ENCODE measurements at regions not wholly inside any gene's neighbourhood (a gene's known extent, or its start where the extent isn't known, plus 50 kb on each side); places are given as distances from the start of the nearest gene placed in this dataset.

GRCh38 chr15:26391567-26392194 lies 381.2 kb downstream of the GABRB3 start:
- no peaks in the 10 kb centered on the region for H3K27me3 ChIP-seq (ENCODE audit: insufficient read depth in 3 of 3, low read length in 2 of 3)
- H3K4me1 ChIP-seq = no peaks in the 10 kb centered on the region
- TF ChIP-seq CTCF (IDR thresholded peaks at IDR 0.05) = no peak
- H3K9me3 ChIP-seq = no peaks in the 10 kb centered on the region
- peak in 2 of 4 donors; percentile 59 to 71 for ATAC-seq
- WGBS, 3 donors = 23 to 31% (median 30%) methylated on average over 5 of the region's 5 CpGs
- intact Hi-C loops (cut with DNase I) = loop anchor here in 1 of 2 donors (2.0 to 10.0 kb wide), 2 partner anchors 15 to 63 kb away; no protein-coding TSS in a partner anchor
- H3K36me3 ChIP-seq (ENCODE audit: insufficient read depth in 1 of 2, low read depth in 1 of 2) = no peaks in the 10 kb centered on the region
- H3K4me3 ChIP-seq = no peak overlapping the region
- no peak overlapping the region for H3K27ac ChIP-seq
- DNase-seq = no peak

- TF ChIP-seq CTCF (IDR thresholded peaks at IDR 0.05) = no peak
Measured at GRCh38 chr15:26382444-26383072, 390.3 kb downstream of the GABRB3 start.

GRCh38 chr15:26378304-26378703 lies 394.6 kb downstream of the GABRB3 start:
- no peak for DNase-seq
- Histone ChIP-seq H3K27me3 (ENCODE audit: insufficient read depth in 3 of 3, low read length in 2 of 3) (peaks cover 0 to 2% (median 0%) of the 10 kb centered on the region in 3 donors), H3K36me3 (ENCODE audit: insufficient read depth in 1 of 2, low read depth in 1 of 2) (no peaks in the 10 kb centered on the region), H3K9me3 (peaks cover 12% of the 10 kb centered on the region), H3K27ac (no peak overlapping the region), H3K4me1 (no peaks in the 10 kb centered on the region), H3K4me3 (no peak overlapping the region)
- no peak for TF ChIP-seq CTCF (IDR thresholded peaks at IDR 0.05)
- 57 to 64% (median 60%) methylated on average over 2 of the region's 2 CpGs for WGBS, 3 donors
- intact Hi-C loops (cut with DNase I) = no loop called here
- no peak for ATAC-seq

More at GRCh38 chr15:26382444-26383072, 390.3 kb downstream of the GABRB3 start:
- Histone ChIP-seq H3K27ac (no peak overlapping the region), H3K4me1 (no peaks in the 10 kb centered on the region), H3K36me3 (ENCODE audit: insufficient read depth in 1 of 2, low read depth in 1 of 2) (no peaks in the 10 kb centered on the region), H3K27me3 (ENCODE audit: insufficient read depth in 3 of 3, low read length in 2 of 3) (peaks cover 0 to 2% (median 0%) of the 10 kb centered on the region in 3 donors), H3K4me3 (no peak overlapping the region), H3K9me3 (no peaks in the 10 kb centered on the region)
- DNase-seq = no peak
- WGBS, 3 donors = 28 to 52% (median 30%) methylated on average over 8 of the region's 8 CpGs
- ATAC-seq = peak in 2 of 4 donors; percentile 55 to 64
- intact Hi-C loops (cut with DNase I) = no loop called here

- H3K27ac ChIP-seq = no peak overlapping the region
- DNase-seq (no peak), ATAC-seq (no peak)
- H3K4me3 ChIP-seq = no peak overlapping the region
- intact Hi-C loops (cut with DNase I) = loop anchor here in 1 of 2 donors (2.0 kb wide), 1 partner anchor 17 kb away; no protein-coding TSS in a partner anchor
- H3K4me1 ChIP-seq = no peaks in the 10 kb centered on the region
- no peak for TF ChIP-seq CTCF (IDR thresholded peaks at IDR 0.05)
- WGBS, 3 donors = 24 to 41% (median 25%) methylated on average over 2 of the region's 2 CpGs
- H3K9me3 ChIP-seq = peaks cover 12% of the 10 kb centered on the region
- no peaks in the 10 kb centered on the region for H3K27me3 ChIP-seq (ENCODE audit: insufficient read depth in 3 of 3, low read length in 2 of 3)
- H3K36me3 ChIP-seq (ENCODE audit: insufficient read depth in 1 of 2, low read depth in 1 of 2) = no peaks in the 10 kb centered on the region
Measured at GRCh38 chr15:26376243-26376642, 396.6 kb downstream of the GABRB3 start.

Data from psoas muscle (tissue), 7 donors.